WI38 (cell line): ENCODE measurements at regions not wholly inside any gene's neighbourhood (a gene's known extent, or its start where the extent isn't known, plus 50 kb on each side); places are given as distances from the start of the nearest gene placed in this dataset.

ENCODE experiments used
- H3K4me3 ChIP-seq: 2 replicates; pipeline ENCODE4 v1.5.1; 2011; ENCODE audit warnings: low read depth, mild to moderate bottlenecking, control low read depth, low read length
- CTCF ChIP-seq: IDR thresholded peaks from 2 replicates; pipeline ENCODE4 v1.5.1; 2012; ENCODE audit warnings: low read depth, mild to moderate bottlenecking, control low read depth, low read length

- no peak overlapping the region for H3K4me3 ChIP-seq
- TF ChIP-seq CTCF = no peak
Observed at GRCh38 chr16:75942351-75942750, 216.1 kb upstream of the CPHXL start.

GRCh38 chr16:75942936-75943335, 216.6 kb upstream of the CPHXL start:
- TF ChIP-seq CTCF = no peak
- H3K4me3 ChIP-seq = no peak overlapping the region

- H3K4me3 ChIP-seq = no peak overlapping the region
- no peak for TF ChIP-seq CTCF
Observed at GRCh38 chr16:75943705-75944514, 217.6 kb upstream of the CPHXL start.

- no peak for TF ChIP-seq CTCF
- H3K4me3 ChIP-seq = no peak overlapping the region
Observed at GRCh38 chr16:75945916-75946457, 219.7 kb upstream of the CPHXL start.

- H3K4me3 ChIP-seq = no peak overlapping the region
- no peak for TF ChIP-seq CTCF
Observed at GRCh38 chr16:75947626-75948239, 221.4 kb upstream of the CPHXL start.

- TF ChIP-seq CTCF = no peak
- H3K4me3 ChIP-seq = no peak overlapping the region
Observed at GRCh38 chr16:75948441-75948840, 222.2 kb upstream of the CPHXL start.

GRCh38 chr16:75948886-75949285, 222.6 kb upstream of the CPHXL start:
- no peak for TF ChIP-seq CTCF
- H3K4me3 ChIP-seq = no peak overlapping the region
